KMS-11 (cell line): ENCODE measurements at regions not wholly inside any gene's neighbourhood (a gene's known extent, or its start where the extent isn't known, plus 50 kb on each side); places are given as distances from the start of the nearest gene placed in this dataset.

ENCODE experiments used
- H2AFZ ChIP-seq: fragments of 200-600 bp; sonication (generic); 2 replicates; pipeline ENCODE4 v1.6.1; 2016; ENCODE audit warnings: antibody characterized with exemption, mixed run types, low read depth
- H3K27ac ChIP-seq: fragments of 200-600 bp; sonication (generic); 2 replicates; pipeline ENCODE4 v1.6.1; 2016; ENCODE audit warnings: mild to moderate bottlenecking, mixed run types
- H3K27me3 ChIP-seq: fragments of 200-600 bp; sonication (generic); 2 replicates; pipeline ENCODE4 v1.6.1; 2017; ENCODE audit warnings: mild to moderate bottlenecking, low read depth, mixed run types, moderate library complexity; ENCODE audit not compliant: insufficient read depth
- H3K36me3 ChIP-seq: fragments of 200-600 bp; sonication (generic); 2 replicates; pipeline ENCODE4 v1.6.1; 2017; ENCODE audit warnings: mild to moderate bottlenecking, mixed run types; ENCODE audit not compliant: insufficient read depth
- H3K4me1 ChIP-seq: fragments of 200-600 bp; sonication (generic); 2 replicates; pipeline ENCODE4 v1.6.1; 2016; ENCODE audit warnings: mild to moderate bottlenecking, low read depth, mixed run types; ENCODE audit not compliant: poor library complexity, severe bottlenecking
- H3K4me2 ChIP-seq: fragments of 200-600 bp; sonication (generic); 2 replicates; pipeline ENCODE4 v1.7.0; 2016; ENCODE audit warnings: mild to moderate bottlenecking, mixed run types
- H3K4me3 ChIP-seq: fragments of 200-600 bp; sonication (generic); IDR thresholded peaks from 2 replicates; pipeline ENCODE4 v1.6.1; 2017; ENCODE audit warnings: low read depth, low read length, mixed read lengths; ENCODE audit not compliant: insufficient read depth
- H3K79me2 ChIP-seq: fragments of 200-600 bp; sonication (generic); 2 replicates; pipeline ENCODE4 v1.6.1; 2016; ENCODE audit warnings: low read depth, mixed run types; ENCODE audit not compliant: insufficient read depth
- H3K9ac ChIP-seq: fragments of 200-600 bp; sonication (generic); 2 replicates; pipeline ENCODE4 v1.6.1; 2016; ENCODE audit warnings: mild to moderate bottlenecking, mixed run types
- H4K20me1 ChIP-seq: fragments of 200-600 bp; sonication (generic); 2 replicates; pipeline ENCODE4 v1.6.1; 2016; ENCODE audit warnings: mild to moderate bottlenecking, mixed run types; ENCODE audit not compliant: insufficient read depth
- CTCF ChIP-seq: fragments of 200-600 bp; sonication (generic); conservative IDR thresholded peaks from 2 replicates; pipeline ENCODE4 v1.6.1; 2017; ENCODE audit warnings: low read depth, mild to moderate bottlenecking, antibody characterized with exemption, low read length, moderate library complexity, mixed read lengths

- TF ChIP-seq CTCF, result 0 out of 2 replicates have a peak, but pooled peaks have one; percentile 22
- H3K79me2 ChIP-seq, result no peaks in the 10 kb centered on the region
- no peak overlapping the region for H3K4me3 ChIP-seq
- 0 out of 2 replicates have a peak overlapping the region, but pooled peaks have one; percentile 38 for H2AFZ ChIP-seq
- no peaks in the 10 kb centered on the region for H4K20me1 ChIP-seq
- H3K27ac ChIP-seq, result no peak overlapping the region
- peaks cover 64% of the 10 kb centered on the region for H3K4me1 ChIP-seq
- H3K4me2 ChIP-seq, result no peak overlapping the region
- H3K36me3 ChIP-seq, result no peaks in the 10 kb centered on the region
- H3K9ac ChIP-seq, result no peak overlapping the region
- H3K27me3 ChIP-seq, result no peaks in the 10 kb centered on the region
Measured at GRCh38 chr18:59083136-59083818, 56.4 kb upstream of the SEC11C start.

GRCh38 chr18:59085126-59085794 lies 54.4 kb upstream of the SEC11C start:
- Histone ChIP-seq H3K36me3 (no peaks in the 10 kb centered on the region), H4K20me1 (no peaks in the 10 kb centered on the region), H3K27ac (peak overlapping the region; percentile 93), H3K79me2 (no peaks in the 10 kb centered on the region), H3K27me3 (no peaks in the 10 kb centered on the region), H3K4me2 (peak overlapping the region; percentile 61), H3K9ac (peak overlapping the region; percentile 56), H3K4me1 (peaks cover 74% of the 10 kb centered on the region), H3K4me3 (no peak overlapping the region), H2AFZ (peak overlapping the region; percentile 38; the same call in 1 of the 2 replicates)
- no peak for TF ChIP-seq CTCF

GRCh38 chr18:59085797-59086196 lies 53.9 kb upstream of the SEC11C start:
- TF ChIP-seq CTCF, result no peak
- H3K79me2 ChIP-seq, result no peaks in the 10 kb centered on the region
- H3K4me2 ChIP-seq, result peak overlapping the region; percentile 61
- peaks cover 71% of the 10 kb centered on the region for H3K4me1 ChIP-seq
- no peaks in the 10 kb centered on the region for H3K36me3 ChIP-seq
- peak overlapping the region; percentile 56 for H3K9ac ChIP-seq
- H2AFZ ChIP-seq, result peak overlapping the region; percentile 38; the same call in 1 of the 2 replicates
- H3K27ac ChIP-seq, result peak overlapping the region; percentile 93
- no peak overlapping the region for H3K4me3 ChIP-seq
- no peaks in the 10 kb centered on the region for H3K27me3 ChIP-seq
- H4K20me1 ChIP-seq, result no peaks in the 10 kb centered on the region

GRCh38 chr18:59086522-59086921 lies 53.2 kb upstream of the SEC11C start:
- Histone ChIP-seq H3K9ac (peak overlapping the region; percentile 56), H3K36me3 (no peaks in the 10 kb centered on the region), H3K4me2 (peak overlapping the region; percentile 61), H3K4me1 (peaks cover 74% of the 10 kb centered on the region), H3K27ac (peak overlapping the region; percentile 93), H2AFZ (peak overlapping the region; percentile 38), H3K4me3 (no peak overlapping the region), H3K27me3 (no peaks in the 10 kb centered on the region), H3K79me2 (no peaks in the 10 kb centered on the region), H4K20me1 (no peaks in the 10 kb centered on the region)
- no peak for TF ChIP-seq CTCF
